NT2/D1 (cell line): ENCODE measurements at regions not wholly inside any gene's neighbourhood (a gene's known extent, or its start where the extent isn't known, plus 50 kb on each side); places are given as distances from the start of the nearest gene placed in this dataset.

Experiments used
- DNase-seq: peaks from one replicate; pipeline ENCODE4 v3.0.0-alpha.2; 2011; ENCODE audit warnings: low read depth, low spot score
- H3K27me3 ChIP-seq: 2 replicates; pipeline ENCODE4 v1.6.0; 2011; ENCODE audit warnings: mild to moderate bottlenecking; ENCODE audit not compliant: insufficient read length, insufficient read depth
- H3K36me3 ChIP-seq: 2 replicates; pipeline ENCODE4 v1.6.1; 2011; ENCODE audit warnings: mild to moderate bottlenecking, low read length, mixed read lengths; ENCODE audit not compliant: insufficient read depth, insufficient read length
- H3K4me1 ChIP-seq: 2 replicates; pipeline ENCODE4 v1.5.1; 2011; ENCODE audit not compliant: insufficient read depth, insufficient read length
- H3K4me3 ChIP-seq: 2 replicates; pipeline ENCODE4 v1.5.1; 2011; ENCODE audit warnings: low read depth; ENCODE audit not compliant: insufficient read length
- H3K9ac ChIP-seq: 2 replicates; pipeline ENCODE4 v1.6.0; 2011; ENCODE audit warnings: low read depth; ENCODE audit not compliant: insufficient read length
- H3K9me3 ChIP-seq: 2 replicates; pipeline ENCODE4 v1.5.1; 2011; ENCODE audit warnings: mild to moderate bottlenecking, low read length; ENCODE audit not compliant: insufficient read depth
- SUZ12 ChIP-seq: IDR thresholded peaks from 2 replicates; pipeline ENCODE4 v1.6.1; 2011; ENCODE audit not compliant: insufficient read length, insufficient read depth; ENCODE audit errors: extremely low read depth
- YY1 ChIP-seq: IDR thresholded peaks from 2 replicates; pipeline ENCODE4 v1.6.1; 2011; ENCODE audit not compliant: insufficient read length, insufficient read depth
- ZNF274 ChIP-seq: IDR thresholded peaks from 2 replicates; pipeline ENCODE4 v1.6.1; 2011; ENCODE audit warnings: mild to moderate bottlenecking, low read depth, low read length

DNA sequence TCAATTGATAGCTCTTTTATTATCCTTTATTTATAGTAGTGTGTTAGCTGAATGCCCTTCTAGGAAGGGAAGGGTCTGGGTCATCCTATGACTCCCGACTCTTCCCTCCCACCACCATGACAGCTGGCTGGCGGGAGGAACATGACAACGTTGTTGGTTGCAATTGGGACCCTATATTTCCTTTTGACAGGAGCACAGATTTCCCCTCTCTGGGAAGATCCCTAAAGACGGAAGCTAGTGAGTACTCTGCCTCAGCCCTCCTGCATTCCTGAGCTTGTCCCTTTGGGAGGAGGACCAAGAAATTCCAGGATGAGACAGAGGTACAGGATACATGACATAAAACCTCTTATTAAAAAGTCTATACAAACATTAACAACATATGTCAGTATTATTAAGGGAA is 485.4 kb downstream of the NAV3 start:
- no peaks in the 10 kb centered on the region for H3K36me3 ChIP-seq
- TF ChIP-seq ZNF274 (no peak), SUZ12 (no peak), YY1 (no peak)

DNA sequence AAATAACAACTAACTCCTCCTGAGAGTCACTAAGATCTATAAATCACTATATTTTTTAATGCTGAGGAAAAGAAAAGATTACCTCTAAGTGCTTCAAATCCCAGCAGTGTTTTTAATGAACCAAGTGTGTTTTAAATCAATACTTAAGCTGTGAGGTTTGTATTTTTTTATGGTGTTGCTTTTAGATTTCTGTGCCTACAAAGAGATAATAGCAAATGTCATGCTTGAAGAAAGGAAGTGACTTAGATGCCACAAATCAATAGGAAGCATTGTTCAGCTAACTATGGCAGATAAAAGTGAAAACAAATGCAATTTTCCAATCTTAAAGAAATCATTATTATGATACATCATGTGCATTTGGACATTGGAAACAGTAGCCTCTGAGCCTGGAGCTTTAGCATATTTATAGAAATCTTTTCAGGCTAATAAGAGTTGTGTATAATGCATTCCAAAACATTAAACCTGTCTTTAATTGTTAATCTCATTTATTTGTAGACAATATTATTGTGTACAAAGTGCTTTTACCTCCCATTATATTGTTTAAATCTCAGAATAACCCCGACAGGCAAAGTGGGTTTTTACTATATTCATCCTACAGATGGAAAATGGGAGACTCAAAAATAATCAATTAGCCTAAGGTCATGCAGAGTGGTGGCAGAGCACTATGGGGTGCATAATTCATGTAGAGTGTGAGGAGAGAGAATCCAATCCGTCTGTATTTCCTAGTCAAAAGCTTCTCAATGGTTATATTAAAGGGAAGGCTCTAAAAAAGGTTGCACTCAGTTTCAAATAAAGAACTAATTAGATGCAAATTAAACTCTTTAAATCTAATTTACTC is 486.2 kb downstream of the NAV3 start:
- H3K36me3 ChIP-seq: no peaks in the 10 kb centered on the region
- H3K27me3 ChIP-seq: no peaks in the 10 kb centered on the region
- no peaks in the 10 kb centered on the region for H3K4me1 ChIP-seq
- TF ChIP-seq ZNF274 (no peak), YY1 (no peak), SUZ12 (no peak)
- H3K9me3 ChIP-seq: no peaks in the 10 kb centered on the region; the same call in 1 of the 2 replicates
- no peak overlapping the region for H3K9ac ChIP-seq
- no peak for DNase-seq
- H3K4me3 ChIP-seq: no peak overlapping the region

More for the DNA sequence above, 485.4 kb downstream of the NAV3 start:
- Histone ChIP-seq H3K4me3 (no peak overlapping the region), H3K9me3 (no peaks in the 10 kb centered on the region; the same call in 1 of the 2 replicates), H3K27me3 (no peaks in the 10 kb centered on the region), H3K4me1 (no peaks in the 10 kb centered on the region), H3K9ac (no peak overlapping the region)
- peak; percentile 16 for DNase-seq

DNA sequence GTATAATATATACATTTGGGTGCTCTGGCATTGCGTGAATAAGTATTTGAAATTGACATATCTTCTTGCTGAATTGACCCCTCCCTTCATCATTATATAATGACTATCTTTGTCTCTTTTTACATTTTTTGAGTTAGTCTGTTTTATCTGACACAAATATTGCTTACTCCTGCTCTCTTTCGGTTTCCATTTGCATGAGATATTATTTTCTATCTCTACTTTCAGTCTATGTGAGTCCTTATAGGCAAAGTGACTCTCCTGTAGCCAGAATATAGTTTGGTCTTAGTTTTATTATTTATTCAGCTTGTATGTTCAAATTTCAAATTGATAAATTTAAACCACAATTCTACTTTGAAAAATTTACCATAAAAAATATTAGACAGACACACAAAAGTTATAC is 491.0 kb downstream of the NAV3 start:
- Histone ChIP-seq H3K9ac (no peak overlapping the region), H3K4me1 (no peaks in the 10 kb centered on the region), H3K27me3 (no peaks in the 10 kb centered on the region), H3K4me3 (no peak overlapping the region), H3K36me3 (no peaks in the 10 kb centered on the region), H3K9me3 (no peaks in the 10 kb centered on the region; the same call in 1 of the 2 replicates)
- DNase-seq: no peak
- TF ChIP-seq SUZ12: no peak
- TF ChIP-seq ZNF274: no peak
- no peak for TF ChIP-seq YY1

DNA sequence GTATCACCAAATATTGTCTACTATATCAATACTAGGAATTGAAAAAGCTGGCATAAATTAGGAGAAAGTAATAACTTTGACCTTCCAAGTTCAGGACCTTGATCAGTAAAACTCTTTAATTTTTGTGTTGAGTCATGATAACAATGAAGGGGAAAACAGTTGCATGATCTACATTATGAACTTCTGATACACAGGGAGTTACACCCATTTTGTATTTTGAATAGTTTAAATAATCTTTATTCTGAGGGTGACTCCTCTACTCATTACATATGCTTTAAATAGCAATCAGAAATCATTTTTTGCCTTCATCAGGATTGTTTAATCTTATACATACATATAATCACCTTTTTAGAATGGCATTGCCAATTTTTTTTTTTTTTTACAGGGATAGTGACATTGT is 492.5 kb downstream of the NAV3 start:
- TF ChIP-seq SUZ12 (no peak), ZNF274 (no peak), YY1 (no peak)
- no peak for DNase-seq
- H3K9me3 ChIP-seq: no peaks in the 10 kb centered on the region; the same call in 1 of the 2 replicates
- H3K4me1 ChIP-seq: no peaks in the 10 kb centered on the region
- H3K9ac ChIP-seq: no peak overlapping the region
- no peaks in the 10 kb centered on the region for H3K36me3 ChIP-seq
- no peak overlapping the region for H3K4me3 ChIP-seq
- H3K27me3 ChIP-seq: no peaks in the 10 kb centered on the region

DNA sequence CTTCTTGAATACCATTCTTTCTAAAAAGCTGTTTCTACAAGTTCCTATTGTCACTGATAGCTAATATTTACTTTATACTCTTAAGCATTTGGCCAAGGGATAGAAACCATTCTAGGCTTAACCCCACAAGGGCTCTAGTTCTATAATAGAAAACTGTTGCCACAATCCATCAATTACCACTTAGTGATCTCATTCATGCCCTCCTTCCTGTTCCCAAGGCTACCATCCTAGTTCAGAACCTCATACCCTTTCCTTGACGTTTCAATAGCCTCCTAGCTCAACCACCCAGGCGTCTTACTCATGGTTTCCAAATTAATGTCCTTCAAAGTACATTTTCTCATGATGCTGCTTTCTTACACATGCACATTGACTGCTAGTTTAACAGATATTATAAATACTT is 493.5 kb downstream of the NAV3 start:
- Histone ChIP-seq H3K9me3 (no peaks in the 10 kb centered on the region; the same call in 1 of the 2 replicates), H3K27me3 (no peaks in the 10 kb centered on the region), H3K9ac (no peak overlapping the region), H3K4me1 (no peaks in the 10 kb centered on the region), H3K4me3 (no peak overlapping the region), H3K36me3 (no peaks in the 10 kb centered on the region)
- no peak for DNase-seq
- no peak for TF ChIP-seq SUZ12
- no peak for TF ChIP-seq YY1
- no peak for TF ChIP-seq ZNF274

DNA sequence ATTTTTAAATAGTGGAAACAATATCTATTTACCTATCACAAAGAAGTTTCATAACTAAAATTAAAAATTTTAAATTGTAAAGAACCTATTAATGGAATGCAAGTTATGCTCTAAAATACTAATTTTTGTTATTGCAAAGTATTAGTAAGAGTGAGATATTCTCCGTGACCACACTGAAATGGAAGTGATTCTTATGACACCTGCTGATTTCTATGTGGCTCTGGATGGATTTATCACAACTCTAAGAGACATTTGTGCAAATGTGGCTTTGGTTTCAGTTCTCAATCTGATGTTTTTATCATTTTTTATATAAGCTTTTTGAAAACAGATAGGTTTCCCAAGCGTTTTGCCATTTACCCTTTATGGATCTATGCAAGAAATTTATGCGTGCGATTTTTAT is 497.8 kb downstream of the NAV3 start:
- Histone ChIP-seq H3K4me1 (no peaks in the 10 kb centered on the region), H3K4me3 (no peak overlapping the region), H3K36me3 (no peaks in the 10 kb centered on the region), H3K9ac (no peak overlapping the region), H3K27me3 (no peaks in the 10 kb centered on the region), H3K9me3 (no peaks in the 10 kb centered on the region)
- no peak for DNase-seq
- no peak for TF ChIP-seq ZNF274
- TF ChIP-seq SUZ12: no peak
- no peak for TF ChIP-seq YY1

DNA sequence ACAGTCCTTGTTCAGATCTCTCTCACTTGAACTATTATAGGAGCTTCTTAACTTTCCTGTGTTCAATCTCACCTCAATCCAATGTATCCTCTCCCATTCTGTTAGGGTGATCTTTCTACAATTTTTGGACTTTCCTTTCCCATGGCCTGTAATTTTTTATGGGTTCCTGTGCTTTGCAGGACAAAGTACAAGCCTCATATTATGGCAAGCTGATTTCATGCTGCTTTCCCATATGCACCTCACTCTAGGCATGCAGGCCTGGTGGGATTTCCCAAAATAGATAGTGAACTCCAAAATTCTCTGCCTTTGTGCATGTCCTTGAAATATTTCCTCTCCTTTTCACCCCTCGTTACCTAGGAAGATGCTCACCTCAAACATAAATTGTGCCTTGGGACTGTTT is 499.4 kb downstream of the NAV3 start:
- Histone ChIP-seq H3K9ac (no peak overlapping the region), H3K36me3 (no peaks in the 10 kb centered on the region), H3K27me3 (no peaks in the 10 kb centered on the region), H3K9me3 (no peaks in the 10 kb centered on the region), H3K4me3 (no peak overlapping the region), H3K4me1 (no peaks in the 10 kb centered on the region)
- DNase-seq: no peak
- no peak for TF ChIP-seq SUZ12
- TF ChIP-seq YY1: no peak
- TF ChIP-seq ZNF274: no peak
